KMS-11 (cell line): ENCODE measurements at regions not wholly inside any gene's neighbourhood (a gene's known extent, or its start where the extent isn't known, plus 50 kb on each side); places are given as distances from the start of the nearest gene placed in this dataset.
"Not testable (repeated sequence)": the region's sequence is repeated elsewhere in the genome, so short reads cannot be mapped to it uniquely, and the experiment has no call there.

Experiments used
- H2AFZ ChIP-seq: fragments of 200-600 bp; sonication (generic); 2 replicates; pipeline ENCODE4 v1.6.1; 2016; ENCODE audit warnings: antibody characterized with exemption, mixed run types, low read depth
- H3K27ac ChIP-seq: fragments of 200-600 bp; sonication (generic); 2 replicates; pipeline ENCODE4 v1.6.1; 2016; ENCODE audit warnings: mild to moderate bottlenecking, mixed run types
- H3K27me3 ChIP-seq: fragments of 200-600 bp; sonication (generic); 2 replicates; pipeline ENCODE4 v1.6.1; 2017; ENCODE audit warnings: mild to moderate bottlenecking, low read depth, mixed run types, moderate library complexity; ENCODE audit not compliant: insufficient read depth
- H3K36me3 ChIP-seq: fragments of 200-600 bp; sonication (generic); 2 replicates; pipeline ENCODE4 v1.6.1; 2017; ENCODE audit warnings: mild to moderate bottlenecking, mixed run types; ENCODE audit not compliant: insufficient read depth
- H3K4me1 ChIP-seq: fragments of 200-600 bp; sonication (generic); 2 replicates; pipeline ENCODE4 v1.6.1; 2016; ENCODE audit warnings: mild to moderate bottlenecking, low read depth, mixed run types; ENCODE audit not compliant: poor library complexity, severe bottlenecking
- H3K4me2 ChIP-seq: fragments of 200-600 bp; sonication (generic); 2 replicates; pipeline ENCODE4 v1.7.0; 2016; ENCODE audit warnings: mild to moderate bottlenecking, mixed run types
- H3K4me3 ChIP-seq: fragments of 200-600 bp; sonication (generic); IDR thresholded peaks from 2 replicates; pipeline ENCODE4 v1.6.1; 2017; ENCODE audit warnings: low read depth, low read length, mixed read lengths; ENCODE audit not compliant: insufficient read depth
- H3K79me2 ChIP-seq: fragments of 200-600 bp; sonication (generic); 2 replicates; pipeline ENCODE4 v1.6.1; 2016; ENCODE audit warnings: low read depth, mixed run types; ENCODE audit not compliant: insufficient read depth
- H3K9ac ChIP-seq: fragments of 200-600 bp; sonication (generic); 2 replicates; pipeline ENCODE4 v1.6.1; 2016; ENCODE audit warnings: mild to moderate bottlenecking, mixed run types
- H4K20me1 ChIP-seq: fragments of 200-600 bp; sonication (generic); 2 replicates; pipeline ENCODE4 v1.6.1; 2016; ENCODE audit warnings: mild to moderate bottlenecking, mixed run types; ENCODE audit not compliant: insufficient read depth
- TF ChIP-seq, protein P1 (sequence below): fragments of 200-600 bp; sonication (generic); conservative IDR thresholded peaks from 2 replicates; pipeline ENCODE4 v1.6.1; 2017; ENCODE audit warnings: low read depth, mild to moderate bottlenecking, antibody characterized with exemption, low read length, moderate library complexity, mixed read lengths

DNA sequence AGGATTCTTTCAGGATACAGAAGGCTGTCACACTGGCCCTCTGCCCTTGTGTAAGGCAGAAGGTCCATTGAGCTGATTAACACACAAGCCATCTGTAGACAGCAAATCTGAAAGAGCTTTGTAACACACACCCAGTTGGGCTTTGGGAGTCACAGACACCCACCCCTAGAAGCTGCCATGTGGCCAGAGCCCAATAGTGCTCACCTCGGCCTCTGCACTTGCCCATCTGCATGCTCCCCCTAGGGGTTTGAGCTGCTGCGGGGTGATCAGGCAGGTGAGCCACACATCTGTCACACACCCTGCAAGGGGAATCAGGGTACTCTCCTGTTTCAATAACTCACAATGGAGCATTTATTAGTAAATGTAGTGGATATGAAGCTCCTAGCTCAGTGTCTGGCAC is 138.3 kb downstream of the CHD9NB start:
- H3K9ac ChIP-seq, result no peak overlapping the region
- H3K4me2 ChIP-seq, result no peak overlapping the region
- TF ChIP-seq, protein P1, sequence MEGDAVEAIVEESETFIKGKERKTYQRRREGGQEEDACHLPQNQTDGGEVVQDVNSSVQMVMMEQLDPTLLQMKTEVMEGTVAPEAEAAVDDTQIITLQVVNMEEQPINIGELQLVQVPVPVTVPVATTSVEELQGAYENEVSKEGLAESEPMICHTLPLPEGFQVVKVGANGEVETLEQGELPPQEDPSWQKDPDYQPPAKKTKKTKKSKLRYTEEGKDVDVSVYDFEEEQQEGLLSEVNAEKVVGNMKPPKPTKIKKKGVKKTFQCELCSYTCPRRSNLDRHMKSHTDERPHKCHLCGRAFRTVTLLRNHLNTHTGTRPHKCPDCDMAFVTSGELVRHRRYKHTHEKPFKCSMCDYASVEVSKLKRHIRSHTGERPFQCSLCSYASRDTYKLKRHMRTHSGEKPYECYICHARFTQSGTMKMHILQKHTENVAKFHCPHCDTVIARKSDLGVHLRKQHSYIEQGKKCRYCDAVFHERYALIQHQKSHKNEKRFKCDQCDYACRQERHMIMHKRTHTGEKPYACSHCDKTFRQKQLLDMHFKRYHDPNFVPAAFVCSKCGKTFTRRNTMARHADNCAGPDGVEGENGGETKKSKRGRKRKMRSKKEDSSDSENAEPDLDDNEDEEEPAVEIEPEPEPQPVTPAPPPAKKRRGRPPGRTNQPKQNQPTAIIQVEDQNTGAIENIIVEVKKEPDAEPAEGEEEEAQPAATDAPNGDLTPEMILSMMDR, result no peak
- H3K4me3 ChIP-seq, result no peak overlapping the region
- no peaks in the 10 kb centered on the region for H3K4me1 ChIP-seq
- no peak overlapping the region for H3K27ac ChIP-seq
- H3K79me2 ChIP-seq, result no peaks in the 10 kb centered on the region
- no peaks in the 10 kb centered on the region for H4K20me1 ChIP-seq
- no peaks in the 10 kb centered on the region for H3K27me3 ChIP-seq
- H3K36me3 ChIP-seq, result no peaks in the 10 kb centered on the region
- H2AFZ ChIP-seq, result no peak overlapping the region

DNA sequence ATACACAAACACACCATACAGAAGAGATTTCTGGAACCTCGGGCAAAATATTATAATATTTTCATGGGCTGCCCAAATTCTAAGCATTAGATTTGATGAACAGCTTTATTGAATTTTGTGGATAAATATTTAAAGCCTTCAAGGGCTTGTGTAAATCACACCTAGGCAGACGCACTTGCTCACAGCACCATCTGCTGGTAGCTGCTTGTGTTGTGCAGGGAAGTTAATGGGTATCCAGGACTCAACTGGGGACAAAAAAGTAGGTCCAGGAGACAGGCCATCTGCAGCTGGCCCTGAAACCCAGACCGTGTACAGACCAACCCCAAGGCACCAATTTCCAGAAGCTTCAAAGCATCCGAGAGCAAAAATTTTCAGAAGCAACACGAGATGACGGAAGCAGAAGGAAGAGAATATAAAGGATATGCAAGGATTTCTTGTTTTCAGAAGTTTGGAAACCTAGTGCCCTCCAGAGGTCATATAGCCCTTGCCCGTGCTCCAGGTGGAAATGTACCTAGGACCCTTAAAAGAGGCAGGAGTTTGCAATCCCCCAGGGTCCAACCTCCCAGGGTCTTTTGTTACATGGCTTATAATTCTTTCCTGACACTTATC is 140.0 kb downstream of the CHD9NB start:
- H3K36me3 ChIP-seq, result no peaks in the 10 kb centered on the region
- H3K27me3 ChIP-seq, result no peaks in the 10 kb centered on the region
- TF ChIP-seq, protein P1, result peak; percentile 74
- no peaks in the 10 kb centered on the region for H3K79me2 ChIP-seq
- H3K27ac ChIP-seq, result no peak overlapping the region
- H3K4me1 ChIP-seq, result no peaks in the 10 kb centered on the region
- H3K9ac ChIP-seq, result no peak overlapping the region
- no peak overlapping the region for H3K4me3 ChIP-seq
- no peaks in the 10 kb centered on the region for H4K20me1 ChIP-seq
- no peak overlapping the region for H3K4me2 ChIP-seq
- no peak overlapping the region for H2AFZ ChIP-seq

DNA sequence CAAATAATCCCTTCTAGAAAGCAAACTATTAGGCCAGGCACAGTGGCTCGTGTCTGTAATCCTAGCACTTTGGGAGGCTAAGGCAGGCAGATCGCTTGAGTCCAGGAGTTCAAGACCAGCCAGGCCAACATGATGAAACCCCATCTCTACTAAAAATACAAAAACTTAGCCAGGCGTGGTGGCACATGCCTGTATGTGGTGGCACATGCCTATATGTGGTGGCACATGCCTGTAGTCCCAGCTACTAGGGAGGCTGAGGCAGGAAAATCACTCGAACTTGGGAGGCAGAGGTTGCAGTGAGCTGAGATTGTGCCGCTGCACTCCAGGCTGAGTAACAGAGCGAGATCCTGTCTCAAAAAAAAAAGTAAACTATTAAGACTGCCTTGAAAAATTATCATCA is 144.6 kb downstream of the CHD9NB start:
- H3K4me1 ChIP-seq, H3K4me2 ChIP-seq, H3K27me3 ChIP-seq, H3K36me3 ChIP-seq, H4K20me1 ChIP-seq, H3K79me2 ChIP-seq, H3K9ac ChIP-seq, H3K4me3 ChIP-seq, H2AFZ ChIP-seq, H3K27ac ChIP-seq: not testable (repeated sequence)

DNA sequence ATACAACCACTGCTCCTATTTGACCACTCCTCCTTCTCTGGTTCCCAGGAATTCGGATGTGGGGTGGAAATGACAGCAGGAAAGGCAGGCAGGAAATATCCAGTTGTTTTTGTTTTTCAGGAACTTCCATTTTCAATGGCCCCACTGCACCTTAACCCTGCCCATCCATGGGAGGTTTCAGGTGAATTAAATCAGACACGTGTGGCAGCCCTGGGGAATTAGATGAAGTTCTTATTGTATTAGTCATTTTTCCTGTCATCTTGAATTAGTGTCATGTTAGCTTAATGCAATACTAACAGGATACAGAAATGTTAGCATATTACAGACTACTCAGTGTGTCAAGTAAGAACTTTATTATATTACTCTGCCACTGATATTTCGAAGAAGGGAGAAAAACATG is 146.4 kb downstream of the CHD9NB start:
- Histone ChIP-seq H3K36me3 (no peaks in the 10 kb centered on the region), H3K9ac (no peak overlapping the region), H3K79me2 (no peaks in the 10 kb centered on the region), H3K4me3 (no peak overlapping the region), H3K27ac (no peak overlapping the region), H2AFZ (no peak overlapping the region), H3K4me1 (no peaks in the 10 kb centered on the region), H4K20me1 (no peaks in the 10 kb centered on the region), H3K4me2 (no peak overlapping the region), H3K27me3 (no peaks in the 10 kb centered on the region)
- TF ChIP-seq, protein P1, result no peak

DNA sequence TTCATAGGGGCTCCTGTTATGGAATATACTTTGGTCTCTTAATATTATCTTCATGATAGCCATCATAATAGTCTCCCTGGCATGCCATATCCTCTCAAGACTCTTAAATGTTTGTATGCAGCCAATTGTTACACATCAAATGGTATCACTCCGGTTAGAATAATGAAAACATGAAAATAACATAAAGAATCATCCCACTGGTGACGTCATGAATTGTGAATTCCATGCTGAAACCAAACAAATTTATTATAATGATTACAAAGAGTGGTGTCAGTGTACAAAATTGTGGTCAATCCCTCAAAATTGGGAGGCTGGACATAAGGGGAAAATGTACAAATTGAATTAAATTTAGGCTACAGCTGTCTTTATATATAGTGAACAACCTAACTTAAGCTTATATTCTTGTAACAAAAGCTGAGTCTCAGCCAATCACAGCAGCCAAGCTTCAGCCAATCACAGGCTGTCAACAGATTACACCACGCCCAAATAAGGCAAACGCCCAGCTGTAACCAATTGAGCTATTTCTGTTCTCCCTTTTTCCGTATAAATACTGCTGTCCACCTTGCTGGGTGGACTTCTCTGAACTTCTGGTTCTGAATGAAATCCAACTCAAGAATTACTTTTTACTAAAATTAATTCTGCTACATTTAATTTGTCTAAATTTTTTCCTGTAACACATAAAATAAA is 156.1 kb downstream of the CHD9NB start:
- no peak overlapping the region for H3K9ac ChIP-seq
- H3K4me1 ChIP-seq, result no peaks in the 10 kb centered on the region
- no peak overlapping the region for H3K4me3 ChIP-seq
- H2AFZ ChIP-seq, result no peak overlapping the region
- H3K27me3 ChIP-seq, result no peaks in the 10 kb centered on the region
- H3K4me2 ChIP-seq, result no peak overlapping the region
- H4K20me1 ChIP-seq, result no peaks in the 10 kb centered on the region
- no peaks in the 10 kb centered on the region for H3K36me3 ChIP-seq
- no peak overlapping the region for H3K27ac ChIP-seq
- TF ChIP-seq, protein P1, result no peak
- no peaks in the 10 kb centered on the region for H3K79me2 ChIP-seq
